GM12891 (cell line): ENCODE measurements at regions not wholly inside any gene's neighbourhood (a gene's known extent, or its start where the extent isn't known, plus 50 kb on each side); places are given as distances from the start of the nearest gene placed in this dataset.

Experiments
- PAX5 ChIP-seq: IDR thresholded peaks from 2 replicates; pipeline ENCODE4 v1.6.1; 2011; ENCODE audit warnings: low read length, moderate library complexity, mild to moderate bottlenecking; ENCODE audit not compliant: insufficient read depth, severe bottlenecking
- POLR2A ChIP-seq: IDR thresholded peaks from 2 replicates; pipeline ENCODE4 v1.6.1; 2011; ENCODE audit warnings: low read depth, low read length, control low read depth
- POLR2AphosphoS5 ChIP-seq: IDR thresholded peaks from 2 replicates; pipeline ENCODE4 v1.6.1; 2011; ENCODE audit warnings: low read depth, low read length, control low read depth
- POU2F2 ChIP-seq: IDR thresholded peaks from 2 replicates; pipeline ENCODE4 v1.6.1; 2011; ENCODE audit warnings: low read depth, mild to moderate bottlenecking, control low read depth, low read length, moderate library complexity
- SPI1 ChIP-seq: IDR thresholded peaks from 2 replicates; pipeline ENCODE4 v1.6.1; 2011; ENCODE audit warnings: low read depth, low read length, control low read depth
- TAF1 ChIP-seq: IDR thresholded peaks from 2 replicates; pipeline ENCODE4 v1.6.1; 2011; ENCODE audit warnings: low read depth, low read length, control low read depth

DNA sequence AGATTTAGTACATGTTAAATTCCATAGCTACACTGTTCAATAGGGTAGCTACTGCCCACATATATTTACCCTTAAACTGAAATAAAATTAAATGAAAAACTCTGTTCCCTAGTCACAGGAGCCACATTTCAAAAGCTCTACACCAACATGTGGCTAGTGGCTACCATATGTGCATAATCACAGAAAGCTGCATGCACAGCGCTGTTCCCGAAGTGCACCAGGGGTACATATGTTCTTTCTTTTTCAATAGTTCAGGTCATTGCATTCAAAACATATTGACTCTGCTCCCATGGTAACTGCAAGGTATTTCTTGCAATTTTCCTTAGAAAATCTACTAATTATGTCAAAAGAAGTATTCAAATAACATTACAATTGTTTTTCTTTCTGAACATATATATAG lies 591.2 kb downstream of the PDHA2 start:
- TF ChIP-seq POLR2A (no peak), POU2F2 (no peak), SPI1 (no peak), TAF1 (no peak), POLR2AphosphoS5 (no peak), PAX5 (no peak)
